ENCODE measurements at regions not wholly inside any gene's neighbourhood (a gene's known extent, or its start where the extent isn't known, plus 50 kb on each side); places are given as distances from the start of the nearest gene placed in this dataset.

- TF ChIP-seq CSDC2 (CRISPR knock-in tag; IDR thresholded peaks at IDR 0.05) (no peak), ZNF565 (CRISPR knock-in tag; conservative IDR thresholded peaks at IDR 0.05; ENCODE audit: low read depth) (no peak), CSRNP3 (CRISPR knock-in tag; IDR thresholded peaks at IDR 0.05) (no peak), PPARA (CRISPR knock-in tag; IDR thresholded peaks at IDR 0.05; ENCODE audit: borderline replicate concordance) (no peak), POU6F1 (CRISPR knock-in tag; IDR thresholded peaks at IDR 0.05; ENCODE audit: borderline replicate concordance, low read depth) (no peak), ZNF8 (CRISPR knock-in tag; IDR thresholded peaks at IDR 0.05) (no peak), TCF4 (CRISPR knock-in tag; IDR thresholded peaks at IDR 0.05; ENCODE audit: borderline replicate concordance) (no peak), CREB5 (CRISPR knock-in tag; IDR thresholded peaks at IDR 0.05; ENCODE audit: low read depth) (no peak), ZFP3 (CRISPR knock-in tag; IDR thresholded peaks at IDR 0.05) (no peak), ZC3H10 (CRISPR knock-in tag; IDR thresholded peaks at IDR 0.05) (no peak), TSHZ2 (CRISPR knock-in tag; IDR thresholded peaks at IDR 0.05) (no peak), ESRRG (CRISPR knock-in tag; IDR thresholded peaks at IDR 0.05) (no peak)
- no peak for ATAC-seq
Measured at GRCh38 chr6:165077876-165078275, 231.5 kb downstream of the C6orf118 start.

GRCh38 chr6:165071906-165072305, 237.5 kb downstream of the C6orf118 start:
- TF ChIP-seq PPARA (CRISPR knock-in tag; IDR thresholded peaks at IDR 0.05; ENCODE audit: borderline replicate concordance) (no peak), ISL1 (CRISPR knock-in tag; IDR thresholded peaks at IDR 0.05) (no peak), BACH2 (CRISPR knock-in tag; IDR thresholded peaks at IDR 0.05; ENCODE audit: borderline replicate concordance) (no peak), CSRNP3 (CRISPR knock-in tag; IDR thresholded peaks at IDR 0.05) (no peak), OSR1 (CRISPR knock-in tag; IDR thresholded peaks at IDR 0.05) (no peak), SNAI2 (CRISPR knock-in tag; IDR thresholded peaks at IDR 0.05) (no peak), PATZ1 (CRISPR knock-in tag; IDR thresholded peaks at IDR 0.05; ENCODE audit: borderline replicate concordance) (no peak)
- no peak for ATAC-seq

GRCh38 chr6:165060720-165061119, 248.7 kb downstream of the C6orf118 start:
- ATAC-seq = no peak

More at GRCh38 chr6:165060720-165061119, 248.7 kb downstream of the C6orf118 start:
- TF ChIP-seq RARB (CRISPR knock-in tag; IDR thresholded peaks at IDR 0.05) (no peak), CREB5 (CRISPR knock-in tag; IDR thresholded peaks at IDR 0.05; ENCODE audit: low read depth) (no peak), ZFP30 (CRISPR knock-in tag; IDR thresholded peaks at IDR 0.05) (no peak), PPARA (CRISPR knock-in tag; IDR thresholded peaks at IDR 0.05; ENCODE audit: borderline replicate concordance) (no peak), TCF4 (CRISPR knock-in tag; IDR thresholded peaks at IDR 0.05; ENCODE audit: borderline replicate concordance) (no peak), ZNF70 (CRISPR knock-in tag; IDR thresholded peaks at IDR 0.05) (no peak), ZC3H10 (CRISPR knock-in tag; IDR thresholded peaks at IDR 0.05) (no peak), ESRRG (CRISPR knock-in tag; IDR thresholded peaks at IDR 0.05) (no peak)

Data from SK-N-SH treated with all-trans-retinoic acid at 6 μM for 48 hours (cell line).